Neural cell (in vitro differentiated cells): ENCODE measurements at regions not wholly inside any gene's neighbourhood (a gene's known extent, or its start where the extent isn't known, plus 50 kb on each side); places are given as distances from the start of the nearest gene placed in this dataset.

Experiments
- H2AFZ ChIP-seq: fragments of 200-600, 300-800 bp; sonication (generic), shearing (Covaris generic); 2 replicates; pipeline ENCODE4 v1.6.0; 2014; ENCODE audit warnings: low read depth, mild to moderate bottlenecking, antibody characterized with exemption, low read length, moderate library complexity
- H3F3A ChIP-seq: fragments of 200-600 bp; shearing (Covaris generic); 2 replicates; pipeline ENCODE4 v1.6.1; 2016; ENCODE audit warnings: mild to moderate bottlenecking, moderate library complexity, mixed read lengths, antibody characterized with exemption, low read length; ENCODE audit not compliant: insufficient read depth, poor library complexity, severe bottlenecking
- H3K27ac ChIP-seq: fragments of 200-600, 300-800 bp; sonication (generic), shearing (Covaris generic); 2 replicates; pipeline ENCODE4 v1.5.1; 2014; ENCODE audit warnings: mild to moderate bottlenecking, low read length, moderate library complexity
- H3K27me3 ChIP-seq: fragments of 300-800, 200-600 bp; sonication (generic), shearing (Covaris generic); 2 replicates; pipeline ENCODE4 v1.6.0; 2014; ENCODE audit warnings: mild to moderate bottlenecking, low read depth, low read length, moderate library complexity; ENCODE audit not compliant: insufficient read depth
- H3K36me3 ChIP-seq: fragments of 300-800, 200-600 bp; sonication (generic), shearing (Covaris generic); 2 replicates; pipeline ENCODE4 v1.5.1; 2014; ENCODE audit warnings: mild to moderate bottlenecking, antibody characterized with exemption, low read length, moderate library complexity; ENCODE audit not compliant: insufficient read depth
- H3K4me2 ChIP-seq: fragments of 300-800, 200-600 bp; sonication (generic), shearing (Covaris generic); 2 replicates; pipeline ENCODE4 v1.6.0; 2014; ENCODE audit warnings: mild to moderate bottlenecking, low read length
- H3K4me3 ChIP-seq: fragments of 300-800, 200-600 bp; sonication (generic), shearing (Covaris generic); 2 replicates; pipeline ENCODE4 v1.5.1; 2014; ENCODE audit warnings: mild to moderate bottlenecking, low read length, moderate library complexity
- H3K79me2 ChIP-seq: fragments of 200-600 bp; shearing (Covaris generic); replicated peaks from 2 replicates; pipeline ENCODE4 v1.6.0; 2014; ENCODE audit warnings: mild to moderate bottlenecking, low read length, moderate library complexity; ENCODE audit not compliant: insufficient read depth
- H3K9ac ChIP-seq: fragments of 300-800, 200-600 bp; sonication (generic), shearing (Covaris generic); 2 replicates; pipeline ENCODE4 v1.6.1; 2016; ENCODE audit warnings: mild to moderate bottlenecking, low read length, mixed read lengths
- H3K9me2 ChIP-seq: fragments of 200-600 bp; shearing (Covaris generic); 2 replicates; pipeline ENCODE4 v1.6.1; 2016; ENCODE audit warnings: mild to moderate bottlenecking, low read length, mixed read lengths; ENCODE audit not compliant: insufficient read depth
- H3K9me3 ChIP-seq: fragments of 200-600, 300-800 bp; sonication (generic), shearing (Covaris generic); 2 replicates; pipeline ENCODE4 v1.6.1; 2016; ENCODE audit warnings: mild to moderate bottlenecking, mixed run types, low read length, moderate library complexity, mixed read lengths
- H4K20me1 ChIP-seq: fragments of 200-600 bp; shearing (Covaris generic); 2 replicates; pipeline ENCODE4 v1.6.1; 2016; ENCODE audit warnings: mild to moderate bottlenecking, mixed run types; ENCODE audit not compliant: insufficient read depth
- CTCF ChIP-seq: fragments of 450-650 bp; IDR thresholded peaks from 2 replicates; pipeline ENCODE4 v1.5.1; 2014; ENCODE audit warnings: antibody characterized with exemption, mild to moderate bottlenecking, moderate library complexity; ENCODE audit not compliant: poor library complexity, severe bottlenecking
- EP300 ChIP-seq: fragments of 450-650 bp; conservative IDR thresholded peaks from 2 replicates; pipeline ENCODE4 v1.6.1; 2014; ENCODE audit warnings: antibody characterized with exemption, mild to moderate bottlenecking, moderate library complexity; ENCODE audit not compliant: poor library complexity, severe bottlenecking
- EZH2 ChIP-seq: fragments of 200-600, 300-800 bp; shearing (Covaris generic), sonication (generic); IDR thresholded peaks from 2 replicates; pipeline ENCODE4 v1.6.1; 2014; ENCODE audit warnings: antibody characterized with exemption, low read length, borderline replicate concordance, mild to moderate bottlenecking; ENCODE audit not compliant: insufficient read depth, poor library complexity, severe bottlenecking
- MXI1 ChIP-seq: fragments of 450-650 bp; conservative IDR thresholded peaks from 2 replicates; pipeline ENCODE4 v1.6.1; 2014; ENCODE audit warnings: antibody characterized with exemption, mild to moderate bottlenecking; ENCODE audit not compliant: poor library complexity, severe bottlenecking
- POLR2AphosphoS5 ChIP-seq: IDR thresholded peaks from 2 replicates; pipeline ENCODE4 v1.6.1; 2012
- RAD21 ChIP-seq: fragments of 450-650 bp; conservative IDR thresholded peaks from 2 replicates; pipeline ENCODE4 v1.6.1; 2014; ENCODE audit warnings: antibody characterized with exemption, mild to moderate bottlenecking, moderate library complexity
- REST ChIP-seq: IDR thresholded peaks from 2 replicates; pipeline ENCODE4 v1.6.1; 2012; ENCODE audit warnings: borderline replicate concordance
- SMC3 ChIP-seq: fragments of 450-650 bp; conservative IDR thresholded peaks from 2 replicates; pipeline ENCODE4 v1.6.1; 2014; ENCODE audit warnings: antibody characterized with exemption, mild to moderate bottlenecking, moderate library complexity; ENCODE audit not compliant: poor library complexity
- TAF1 ChIP-seq: IDR thresholded peaks from 2 replicates; pipeline ENCODE4 v1.6.1; 2012; ENCODE audit warnings: low read depth

DNA sequence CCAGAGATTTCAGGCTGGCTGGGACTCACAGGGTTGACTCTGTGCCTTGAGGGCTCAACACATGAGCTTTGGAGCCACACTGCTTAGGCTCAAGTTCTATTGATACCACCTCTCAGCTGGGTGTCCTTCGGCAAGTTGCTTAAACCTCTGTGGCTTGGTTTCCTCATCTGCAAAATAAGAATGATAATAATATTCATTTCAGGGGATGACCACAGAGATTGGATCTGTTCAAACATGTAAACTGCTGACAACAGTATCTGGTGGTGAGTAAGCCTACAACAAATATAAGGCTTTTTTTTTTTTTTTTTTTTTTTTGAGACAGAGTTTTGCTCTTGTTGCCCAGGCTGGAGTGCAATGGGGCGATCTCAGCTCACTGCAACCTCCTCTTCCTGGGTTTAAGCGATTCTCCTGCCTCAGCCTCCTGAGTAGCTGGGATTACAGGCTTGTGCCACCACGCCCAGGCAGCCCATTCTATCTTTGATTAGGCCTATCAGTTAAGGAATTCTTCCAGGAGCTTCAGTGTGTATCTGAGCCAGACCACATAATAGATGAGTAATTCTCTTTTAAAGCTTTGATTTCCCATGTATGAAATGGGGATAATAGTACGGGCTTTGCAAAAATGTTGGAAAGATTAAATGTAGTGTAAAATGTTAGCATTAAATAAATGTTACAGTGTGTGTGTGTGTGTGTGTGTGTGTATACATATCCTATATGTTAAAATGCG is 437.6 kb downstream of the PRDM2 start:
- no peaks in the 10 kb centered on the region for H3K36me3 ChIP-seq
- H3K9ac ChIP-seq, result no peak overlapping the region
- H3K4me3 ChIP-seq, result no peak overlapping the region
- H3F3A ChIP-seq, result no peaks in the 10 kb centered on the region
- H3K9me3 ChIP-seq, result no peaks in the 10 kb centered on the region
- H3K27me3 ChIP-seq, result no peaks in the 10 kb centered on the region
- no peak overlapping the region for H3K27ac ChIP-seq
- H2AFZ ChIP-seq, result no peak overlapping the region
- TF ChIP-seq POLR2AphosphoS5, result no peak
- TF ChIP-seq RAD21, result no peak
- no peak for TF ChIP-seq REST
- TF ChIP-seq EZH2, result no peak
- TF ChIP-seq EP300, result no peak
- TF ChIP-seq MXI1, result no peak
- TF ChIP-seq SMC3, result no peak
- no peak for TF ChIP-seq CTCF
- no peak for TF ChIP-seq TAF1
- no peaks in the 10 kb centered on the region for H3K9me2 ChIP-seq
- no peaks in the 10 kb centered on the region for H4K20me1 ChIP-seq
- no peak overlapping the region for H3K4me2 ChIP-seq
- H3K79me2 ChIP-seq, result no peaks in the 10 kb centered on the region

GRCh38 chr1:14138135-14138506 is 438.1 kb downstream of the PRDM2 start:
- no peaks in the 10 kb centered on the region for H3K9me3 ChIP-seq
- H3K9ac ChIP-seq, result no peak overlapping the region
- H3K4me2 ChIP-seq, result no peak overlapping the region
- H3K27ac ChIP-seq, result no peak overlapping the region
- no peaks in the 10 kb centered on the region for H3K36me3 ChIP-seq
- no peak overlapping the region for H3K4me3 ChIP-seq
- no peak overlapping the region for H2AFZ ChIP-seq
- no peaks in the 10 kb centered on the region for H4K20me1 ChIP-seq
- no peaks in the 10 kb centered on the region for H3K27me3 ChIP-seq
- H3F3A ChIP-seq, result no peaks in the 10 kb centered on the region
- H3K9me2 ChIP-seq, result no peaks in the 10 kb centered on the region
- no peak for TF ChIP-seq MXI1
- TF ChIP-seq SMC3, result no peak
- TF ChIP-seq CTCF, result no peak
- TF ChIP-seq POLR2AphosphoS5, result no peak
- TF ChIP-seq EP300, result no peak
- no peak for TF ChIP-seq REST
- TF ChIP-seq RAD21, result no peak
- no peak for TF ChIP-seq TAF1
- no peak for TF ChIP-seq EZH2
- no peaks in the 10 kb centered on the region for H3K79me2 ChIP-seq
